ENCODE measurements at regions not wholly inside any gene's neighbourhood (a gene's known extent, or its start where the extent isn't known, plus 50 kb on each side); places are given as distances from the start of the nearest gene placed in this dataset.

DNA sequence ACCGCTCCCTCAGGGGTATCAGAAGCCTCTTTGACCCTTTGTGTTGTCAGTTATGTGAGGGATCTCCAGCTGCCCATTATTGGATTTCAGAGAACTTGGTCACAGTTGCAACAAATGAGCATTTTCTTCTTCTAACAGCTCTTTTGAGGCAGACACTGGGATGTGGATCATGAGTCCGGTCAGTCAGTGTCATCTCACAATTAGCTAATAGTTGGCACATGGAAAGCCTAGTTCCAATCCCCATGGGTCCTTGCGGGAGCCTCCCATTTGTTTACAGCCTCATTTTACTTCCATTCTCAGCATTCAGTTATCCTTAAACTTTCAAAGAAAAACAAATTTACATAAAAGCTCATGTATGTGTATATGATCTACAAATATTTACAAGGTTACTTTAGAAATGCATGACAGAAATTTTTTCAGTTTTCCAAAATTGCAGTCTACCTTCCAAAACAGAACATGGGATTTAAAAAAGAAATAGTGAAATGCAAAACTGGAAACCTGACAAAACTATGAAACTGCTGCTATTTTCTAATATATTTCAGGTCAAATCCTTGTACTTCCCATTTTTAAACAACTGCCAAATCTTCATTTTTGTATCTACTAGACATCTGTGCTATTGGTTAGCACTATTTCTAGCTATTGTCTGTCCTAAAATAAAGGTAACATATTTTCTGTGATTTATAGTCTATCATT, 547.1 kb upstream of the ZEB2 start:
- TF ChIP-seq, protein P1, sequence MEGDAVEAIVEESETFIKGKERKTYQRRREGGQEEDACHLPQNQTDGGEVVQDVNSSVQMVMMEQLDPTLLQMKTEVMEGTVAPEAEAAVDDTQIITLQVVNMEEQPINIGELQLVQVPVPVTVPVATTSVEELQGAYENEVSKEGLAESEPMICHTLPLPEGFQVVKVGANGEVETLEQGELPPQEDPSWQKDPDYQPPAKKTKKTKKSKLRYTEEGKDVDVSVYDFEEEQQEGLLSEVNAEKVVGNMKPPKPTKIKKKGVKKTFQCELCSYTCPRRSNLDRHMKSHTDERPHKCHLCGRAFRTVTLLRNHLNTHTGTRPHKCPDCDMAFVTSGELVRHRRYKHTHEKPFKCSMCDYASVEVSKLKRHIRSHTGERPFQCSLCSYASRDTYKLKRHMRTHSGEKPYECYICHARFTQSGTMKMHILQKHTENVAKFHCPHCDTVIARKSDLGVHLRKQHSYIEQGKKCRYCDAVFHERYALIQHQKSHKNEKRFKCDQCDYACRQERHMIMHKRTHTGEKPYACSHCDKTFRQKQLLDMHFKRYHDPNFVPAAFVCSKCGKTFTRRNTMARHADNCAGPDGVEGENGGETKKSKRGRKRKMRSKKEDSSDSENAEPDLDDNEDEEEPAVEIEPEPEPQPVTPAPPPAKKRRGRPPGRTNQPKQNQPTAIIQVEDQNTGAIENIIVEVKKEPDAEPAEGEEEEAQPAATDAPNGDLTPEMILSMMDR (IDR thresholded peaks at IDR 0.05), result no peak
- no peak for TF ChIP-seq POLR2A (IDR thresholded peaks at IDR 0.05)

Measured in Peyer's patch (tissue), 4 donors.